ENCODE measurements at regions not wholly inside any gene's neighbourhood (a gene's known extent, or its start where the extent isn't known, plus 50 kb on each side); places are given as distances from the start of the nearest gene placed in this dataset.

GRCh38 chr9:30677221-30677620 is 1707.2 kb upstream of the ACO1 start:
- no peak for DNase-seq
- Mint-ChIP-seq H3K4me1 (no peaks in the 10 kb centered on the region), H3K36me3 (no peaks in the 10 kb centered on the region), H3K4me3 (no peak overlapping the region), H3K9me3 (no peaks in the 10 kb centered on the region), H3K27me3 (no peaks in the 10 kb centered on the region), H3K27ac (no peak overlapping the region)
- CTCF ChIA-PET: no interaction called here

GRCh38 chr9:30688801-30689200 is 1695.6 kb upstream of the ACO1 start:
- H3K27ac Mint-ChIP-seq: no peak overlapping the region
- H3K36me3 Mint-ChIP-seq: no peaks in the 10 kb centered on the region
- no peak overlapping the region for H3K4me3 Mint-ChIP-seq
- no peaks in the 10 kb centered on the region for H3K27me3 Mint-ChIP-seq
- no peak for DNase-seq
- H3K9me3 Mint-ChIP-seq: peaks cover 5% of the 10 kb centered on the region
- CTCF ChIA-PET: no interaction called here
- no peaks in the 10 kb centered on the region for H3K4me1 Mint-ChIP-seq

- no peaks in the 10 kb centered on the region for H3K9me3 Mint-ChIP-seq
- no peak overlapping the region for H3K27ac Mint-ChIP-seq
- no peak overlapping the region for H3K4me3 Mint-ChIP-seq
- CTCF ChIA-PET: interaction anchor here (0.5 kb wide), 1 partner anchor 1483 kb away, joined by 3 read pairs; no protein-coding TSS in a partner anchor
- H3K36me3 Mint-ChIP-seq: no peaks in the 10 kb centered on the region
- H3K27me3 Mint-ChIP-seq: no peaks in the 10 kb centered on the region
- DNase-seq: no peak
- H3K4me1 Mint-ChIP-seq: no peaks in the 10 kb centered on the region
Measured at GRCh38 chr9:30697958-30698357, 1686.5 kb upstream of the ACO1 start.

- DNase-seq: no peak
- Mint-ChIP-seq H3K36me3 (no peaks in the 10 kb centered on the region), H3K4me3 (no peak overlapping the region), H3K27me3 (no peaks in the 10 kb centered on the region), H3K9me3 (no peaks in the 10 kb centered on the region), H3K27ac (no peak overlapping the region), H3K4me1 (no peaks in the 10 kb centered on the region)
- CTCF ChIA-PET: no interaction called here
Measured at GRCh38 chr9:30711591-30711990, 1672.9 kb upstream of the ACO1 start.

- Mint-ChIP-seq H3K4me1 (no peaks in the 10 kb centered on the region), H3K9me3 (no peaks in the 10 kb centered on the region), H3K27ac (no peak overlapping the region), H3K4me3 (no peak overlapping the region), H3K36me3 (no peaks in the 10 kb centered on the region), H3K27me3 (no peaks in the 10 kb centered on the region)
- CTCF ChIA-PET: no interaction called here
- DNase-seq: no peak
Measured at GRCh38 chr9:30713243-30713642, 1671.2 kb upstream of the ACO1 start.

- Mint-ChIP-seq H3K9me3 (no peaks in the 10 kb centered on the region), H3K4me3 (no peak overlapping the region), H3K4me1 (no peaks in the 10 kb centered on the region), H3K36me3 (no peaks in the 10 kb centered on the region), H3K27me3 (no peaks in the 10 kb centered on the region), H3K27ac (no peak overlapping the region)
- CTCF ChIA-PET: no interaction called here
- no peak for DNase-seq
Measured at GRCh38 chr9:30714389-30714788, 1670.1 kb upstream of the ACO1 start.

GRCh38 chr9:30718483-30718882 is 1666.0 kb upstream of the ACO1 start:
- CTCF ChIA-PET: no interaction called here
- H3K27ac Mint-ChIP-seq: no peak overlapping the region
- no peaks in the 10 kb centered on the region for H3K9me3 Mint-ChIP-seq
- DNase-seq: no peak
- H3K36me3 Mint-ChIP-seq: no peaks in the 10 kb centered on the region
- no peak overlapping the region for H3K4me3 Mint-ChIP-seq
- H3K4me1 Mint-ChIP-seq: no peaks in the 10 kb centered on the region
- no peaks in the 10 kb centered on the region for H3K27me3 Mint-ChIP-seq

GRCh38 chr9:30722065-30722464 is 1662.4 kb upstream of the ACO1 start:
- Mint-ChIP-seq H3K27me3 (no peaks in the 10 kb centered on the region), H3K36me3 (no peaks in the 10 kb centered on the region), H3K4me3 (no peak overlapping the region), H3K27ac (no peak overlapping the region), H3K4me1 (no peaks in the 10 kb centered on the region), H3K9me3 (no peaks in the 10 kb centered on the region)
- no peak for DNase-seq
- CTCF ChIA-PET: no interaction called here

- DNase-seq: no peak
- Mint-ChIP-seq H3K4me1 (no peaks in the 10 kb centered on the region), H3K27ac (no peak overlapping the region), H3K36me3 (no peaks in the 10 kb centered on the region), H3K4me3 (no peak overlapping the region), H3K9me3 (no peaks in the 10 kb centered on the region), H3K27me3 (no peaks in the 10 kb centered on the region)
- CTCF ChIA-PET: no interaction called here
Measured at GRCh38 chr9:30723656-30724055, 1660.8 kb upstream of the ACO1 start.

- no peaks in the 10 kb centered on the region for H3K9me3 Mint-ChIP-seq
- H3K4me1 Mint-ChIP-seq: no peaks in the 10 kb centered on the region
- no peaks in the 10 kb centered on the region for H3K36me3 Mint-ChIP-seq
- DNase-seq: no peak
- H3K4me3 Mint-ChIP-seq: no peak overlapping the region
- CTCF ChIA-PET: no interaction called here
- no peaks in the 10 kb centered on the region for H3K27me3 Mint-ChIP-seq
- H3K27ac Mint-ChIP-seq: no peak overlapping the region
Measured at GRCh38 chr9:30732060-30732459, 1652.4 kb upstream of the ACO1 start.

- Mint-ChIP-seq H3K27ac (no peak overlapping the region), H3K4me1 (no peaks in the 10 kb centered on the region), H3K4me3 (no peak overlapping the region), H3K9me3 (no peaks in the 10 kb centered on the region), H3K27me3 (no peaks in the 10 kb centered on the region), H3K36me3 (no peaks in the 10 kb centered on the region)
- CTCF ChIA-PET: no interaction called here
- no peak for DNase-seq
Measured at GRCh38 chr9:30744871-30745270, 1639.6 kb upstream of the ACO1 start.

GRCh38 chr9:30746589-30746988 is 1637.9 kb upstream of the ACO1 start:
- CTCF ChIA-PET: no interaction called here
- H3K36me3 Mint-ChIP-seq: no peaks in the 10 kb centered on the region
- no peaks in the 10 kb centered on the region for H3K9me3 Mint-ChIP-seq
- no peaks in the 10 kb centered on the region for H3K4me1 Mint-ChIP-seq
- no peaks in the 10 kb centered on the region for H3K27me3 Mint-ChIP-seq
- H3K4me3 Mint-ChIP-seq: no peak overlapping the region
- H3K27ac Mint-ChIP-seq: no peak overlapping the region
- no peak for DNase-seq

- Mint-ChIP-seq H3K36me3 (no peaks in the 10 kb centered on the region), H3K27ac (no peak overlapping the region), H3K4me3 (no peak overlapping the region), H3K27me3 (no peaks in the 10 kb centered on the region), H3K4me1 (no peaks in the 10 kb centered on the region), H3K9me3 (no peaks in the 10 kb centered on the region)
- CTCF ChIA-PET: no interaction called here
- no peak for DNase-seq
Measured at GRCh38 chr9:30757723-30758122, 1626.7 kb upstream of the ACO1 start.

GRCh38 chr9:30758726-30759446 is 1625.6 kb upstream of the ACO1 start:
- no peak overlapping the region for H3K27ac Mint-ChIP-seq
- DNase-seq: no peak
- H3K27me3 Mint-ChIP-seq: no peaks in the 10 kb centered on the region
- no peaks in the 10 kb centered on the region for H3K36me3 Mint-ChIP-seq
- H3K4me1 Mint-ChIP-seq: no peaks in the 10 kb centered on the region
- H3K4me3 Mint-ChIP-seq: no peak overlapping the region
- CTCF ChIA-PET: no interaction called here
- H3K9me3 Mint-ChIP-seq: no peaks in the 10 kb centered on the region

GRCh38 chr9:30765318-30765717 is 1619.1 kb upstream of the ACO1 start:
- H3K27me3 Mint-ChIP-seq: no peaks in the 10 kb centered on the region
- no peak overlapping the region for H3K4me3 Mint-ChIP-seq
- CTCF ChIA-PET: no interaction called here
- no peak overlapping the region for H3K27ac Mint-ChIP-seq
- H3K36me3 Mint-ChIP-seq: no peaks in the 10 kb centered on the region
- no peaks in the 10 kb centered on the region for H3K9me3 Mint-ChIP-seq
- DNase-seq: no peak
- H3K4me1 Mint-ChIP-seq: no peaks in the 10 kb centered on the region

GRCh38 chr9:30771163-30771708 is 1613.2 kb upstream of the ACO1 start:
- H3K9me3 Mint-ChIP-seq: no peaks in the 10 kb centered on the region
- no peaks in the 10 kb centered on the region for H3K4me1 Mint-ChIP-seq
- DNase-seq: no peak
- no peak overlapping the region for H3K4me3 Mint-ChIP-seq
- no peaks in the 10 kb centered on the region for H3K27me3 Mint-ChIP-seq
- H3K36me3 Mint-ChIP-seq: no peaks in the 10 kb centered on the region
- CTCF ChIA-PET: no interaction called here
- no peak overlapping the region for H3K27ac Mint-ChIP-seq

Measured in activated naive CD4-positive, alpha-beta T cell treated with anti-CD3 and anti-CD28 coated beads, Interleukin-2, amount 10 ng/mL, durations not matched to agents 7 days and 5 days (primary cell).